ENCODE measurements at regions not wholly inside any gene's neighbourhood (a gene's known extent, or its start where the extent isn't known, plus 50 kb on each side); places are given as distances from the start of the nearest gene placed in this dataset.

DNA sequence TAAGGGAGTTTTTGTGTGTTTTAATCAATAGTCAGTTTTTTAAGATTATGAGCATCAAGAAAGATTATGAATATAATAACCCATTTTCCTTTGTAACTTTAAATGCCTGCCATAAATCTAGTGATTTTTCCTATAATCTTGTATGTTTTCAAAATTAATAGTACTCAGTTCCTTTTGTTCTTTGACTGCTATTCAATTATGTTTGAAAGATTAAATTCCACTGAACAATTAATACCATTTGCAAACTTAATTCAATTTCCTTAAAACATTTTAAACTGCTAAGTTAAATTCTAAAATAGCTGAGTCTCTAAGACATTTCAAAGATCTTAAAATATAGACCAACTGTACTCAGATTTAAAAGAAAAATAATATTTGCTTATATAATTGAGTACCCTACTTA lies 1173.9 kb upstream of the TMEFF2 start:
- FAIRE-seq, result no peak
- Histone ChIP-seq H4K20me1 (ENCODE audit: control insufficient read depth, insufficient read depth) (no peaks in the 10 kb centered on the region), H3K9ac (ENCODE audit: control insufficient read depth, insufficient read depth, low read length) (no peak overlapping the region), H3K27me3 (replicated peaks in 1 of 2; ENCODE audit: control insufficient read depth in 2 of 2, insufficient read depth in 2 of 2, low read length in 1 of 2) (no peaks in the 10 kb centered on the region), H3K79me2 (ENCODE audit: control insufficient read depth, insufficient read depth, low read length) (no peaks in the 10 kb centered on the region), H3K4me2 (ENCODE audit: control insufficient read depth, insufficient read depth) (no peak overlapping the region), H3K4me3 (no peak overlapping the region), H3K27ac (ENCODE audit: control insufficient read depth, insufficient read depth) (no peak overlapping the region), H3K9me3 (replicated peaks; ENCODE audit: control insufficient read depth, insufficient read depth, low read length) (no peaks in the 10 kb centered on the region), H2AFZ (ENCODE audit: control insufficient read depth, low read depth, low read length) (no peak overlapping the region), H3K4me1 (ENCODE audit: control insufficient read depth, insufficient read depth, low read length) (no peaks in the 10 kb centered on the region), H3K36me3 (ENCODE audit: control insufficient read depth in 2 of 2, insufficient read depth in 2 of 2, low read length in 1 of 2) (no peaks in the 10 kb centered on the region)
- ChIA-PET RAD21 (ENCODE audit: unreplicated experiment) (interaction anchor here (1.5 kb wide), 1 partner anchor 216 kb away, joined by 4 read pairs; no protein-coding TSS in a partner anchor), CTCF (interaction anchor here (1.7 kb wide), 1 partner anchor 19 kb away, joined by 4 read pairs; no protein-coding TSS in a partner anchor), SMC1A (ENCODE audit: uncharacterized antibody, unreplicated experiment) (interaction anchor here (0.9 to 1.1 kb wide), 2 partner anchors 9 to 24 kb away, joined by 3 read pairs; no protein-coding TSS in a partner anchor), POLR2A (no interaction called here)
- BruUV-seq (replicated peaks), result no TSS peak
- in situ Hi-C loops (cut with MboI), result no loop called here
- DNase-seq (ENCODE audit: low read depth, low spot score), result no peak
- ATAC-seq, result no peak
- TF ChIP-seq CREM (IDR thresholded peaks at IDR 0.05; ENCODE audit: low read depth), result no peak
- TF ChIP-seq BMI1 (IDR thresholded peaks at IDR 0.05; ENCODE audit: borderline replicate concordance), result no peak
- no peak for TF ChIP-seq ETV6 (conservative IDR thresholded peaks at IDR 0.05 in 1 of 2, IDR thresholded peaks at IDR 0.05 in 1 of 2; ENCODE audit: borderline replicate concordance in 1 of 2, low read depth in 1 of 2)
- TF ChIP-seq MTA3 (IDR thresholded peaks at IDR 0.05; ENCODE audit: borderline replicate concordance, low read length), result no peak
- no peak for TF ChIP-seq PAX8 (IDR thresholded peaks at IDR 0.05)
- no peak for TF ChIP-seq HDAC2 (IDR thresholded peaks at IDR 0.05)
- TF ChIP-seq SMARCA5 (IDR thresholded peaks at IDR 0.05), result no peak
- TF ChIP-seq CHD4 (IDR thresholded peaks at IDR 0.05), result no peak
- no peak for TF ChIP-seq SUZ12 (IDR thresholded peaks at IDR 0.05; ENCODE audit: unreplicated experiment)
- no peak for TF ChIP-seq HDGF (IDR thresholded peaks at IDR 0.05)
- intact Hi-C loops (cut with micrococcal nuclease; ENCODE audit: unreplicated experiment), result no loop called here

DNA sequence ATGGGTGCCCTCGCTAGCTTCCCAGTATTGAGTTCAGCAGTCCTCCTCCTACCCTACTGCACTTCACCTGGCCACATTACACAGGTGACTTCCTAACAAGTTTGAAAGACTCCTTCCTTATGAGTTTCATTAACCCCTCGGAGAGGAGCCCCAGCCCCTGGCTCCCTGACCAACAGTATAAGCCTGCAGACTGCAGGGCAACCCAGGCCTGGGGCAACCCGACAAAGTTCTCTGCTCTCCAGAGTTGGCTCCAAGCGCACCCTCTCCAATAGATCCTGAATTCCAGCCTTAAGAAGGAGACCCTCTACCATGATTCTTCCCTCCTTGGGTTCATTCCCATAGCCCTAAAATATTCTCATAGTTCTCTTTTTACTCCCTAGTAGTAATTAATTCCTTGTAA lies 1162.8 kb upstream of the TMEFF2 start:
- ATAC-seq (no peak), FAIRE-seq (no peak), DNase-seq (ENCODE audit: low read depth, low spot score) (no peak)
- intact Hi-C loops (cut with micrococcal nuclease; ENCODE audit: unreplicated experiment), result no loop called here
- Histone ChIP-seq H3K36me3 (ENCODE audit: control insufficient read depth in 2 of 2, insufficient read depth in 2 of 2, low read length in 1 of 2) (no peaks in the 10 kb centered on the region), H4K20me1 (ENCODE audit: control insufficient read depth, insufficient read depth) (no peaks in the 10 kb centered on the region), H3K9me3 (replicated peaks; ENCODE audit: control insufficient read depth, insufficient read depth, low read length) (no peaks in the 10 kb centered on the region), H3K27ac (ENCODE audit: control insufficient read depth, insufficient read depth) (no peak overlapping the region), H3K9ac (ENCODE audit: control insufficient read depth, insufficient read depth, low read length) (no peak overlapping the region), H3K4me1 (ENCODE audit: control insufficient read depth, insufficient read depth, low read length) (no peaks in the 10 kb centered on the region), H3K4me3 (no peak overlapping the region), H3K79me2 (ENCODE audit: control insufficient read depth, insufficient read depth, low read length) (no peaks in the 10 kb centered on the region), H2AFZ (ENCODE audit: control insufficient read depth, low read depth, low read length) (no peak overlapping the region), H3K4me2 (ENCODE audit: control insufficient read depth, insufficient read depth) (no peak overlapping the region), H3K27me3 (replicated peaks in 1 of 2; ENCODE audit: control insufficient read depth in 2 of 2, insufficient read depth in 2 of 2, low read length in 1 of 2) (no peaks in the 10 kb centered on the region)
- ChIA-PET RAD21 (ENCODE audit: unreplicated experiment) (no interaction called here), CTCF (no interaction called here), SMC1A (ENCODE audit: uncharacterized antibody, unreplicated experiment) (no interaction called here), POLR2A (no interaction called here)
- BruUV-seq (replicated peaks), result no TSS peak
- 12% methylated on average over 4 of the region's 4 CpGs for WGBS (ENCODE audit: insufficient coverage, insufficient replicate concordance, low lambda C conversion rate, missing lambda C conversion rate)
- in situ Hi-C loops (cut with MboI), result no loop called here
- no peak for TF ChIP-seq RAD21 (IDR thresholded peaks at IDR 0.05; ENCODE audit: insufficient read depth, low read depth, low read length)
- no peak for TF ChIP-seq ASH2L (IDR thresholded peaks at IDR 0.05; ENCODE audit: borderline replicate concordance, low read depth)
- no peak for TF ChIP-seq SREBF1 (IDR thresholded peaks at IDR 0.05; ENCODE audit: low read length)
- TF ChIP-seq KDM1A (IDR thresholded peaks at IDR 0.05; ENCODE audit: borderline replicate concordance), result no peak
- no peak for TF ChIP-seq KLF5 (IDR thresholded peaks at IDR 0.05; ENCODE audit: partially characterized antibody)
- TF ChIP-seq CHD1 (IDR thresholded peaks at IDR 0.05; ENCODE audit: low read depth, low read length), result no peak
- TF ChIP-seq CREM (IDR thresholded peaks at IDR 0.05; ENCODE audit: low read depth), result no peak

Data from GM12878 (cell line).